ENCODE measurements at regions not wholly inside any gene's neighbourhood (a gene's known extent, or its start where the extent isn't known, plus 50 kb on each side); places are given as distances from the start of the nearest gene placed in this dataset.
"Not testable (repeated sequence)": the region's sequence is repeated elsewhere in the genome, so short reads cannot be mapped to it uniquely, and the experiment has no call there.

GRCh38 chr4:33130662-33131061, 2410.5 kb downstream of the PCDH7 start:
- not testable (repeated sequence) for DNase-seq

- no peak for DNase-seq
These were observed 2413.6 kb downstream of the PCDH7 start for GRCh38 chr4:33133723-33134122.

- DNase-seq = no peak
These were observed 2414.2 kb downstream of the PCDH7 start for GRCh38 chr4:33134366-33134765.

GRCh38 chr4:33149658-33150524, 2429.7 kb downstream of the PCDH7 start:
- no peak for DNase-seq

GRCh38 chr4:33150525-33150910, 2430.3 kb downstream of the PCDH7 start:
- DNase-seq = no peak

GRCh38 chr4:33160126-33160525, 2440.0 kb downstream of the PCDH7 start:
- no peak for DNase-seq

- no peak for DNase-seq
These were observed 2441.0 kb downstream of the PCDH7 start for GRCh38 chr4:33161202-33161601.

- DNase-seq = no peak
These were observed 2442.0 kb downstream of the PCDH7 start for GRCh38 chr4:33162122-33162521.

GRCh38 chr4:33171873-33172525, 2451.8 kb downstream of the PCDH7 start:
- no peak for DNase-seq

GRCh38 chr4:33176566-33176965, 2456.4 kb downstream of the PCDH7 start:
- no peak for DNase-seq

- peak in 1 of 5 donors; percentile 0 for DNase-seq
These were observed 2464.6 kb downstream of the PCDH7 start for GRCh38 chr4:33184657-33185290.

- DNase-seq = no peak
These were observed 2466.9 kb downstream of the PCDH7 start for GRCh38 chr4:33187035-33187434.

GRCh38 chr4:33188733-33189132, 2468.6 kb downstream of the PCDH7 start:
- DNase-seq = no peak

GRCh38 chr4:33189169-33189568, 2469.0 kb downstream of the PCDH7 start:
- no peak for DNase-seq

- no peak for DNase-seq
These were observed 2472.9 kb downstream of the PCDH7 start for GRCh38 chr4:33193109-33193508.

- no peak for DNase-seq
These were observed 2480.2 kb downstream of the PCDH7 start for GRCh38 chr4:33200377-33200776.

- no peak for DNase-seq
These were observed 2498.1 kb downstream of the PCDH7 start for GRCh38 chr4:33218238-33218637.

- DNase-seq = no peak
These were observed 2506.0 kb downstream of the PCDH7 start for GRCh38 chr4:33226133-33226532.

GRCh38 chr4:33226783-33227182, 2506.6 kb downstream of the PCDH7 start:
- no peak for DNase-seq

GRCh38 chr4:33255094-33255493, 2534.9 kb downstream of the PCDH7 start:
- DNase-seq = no peak

GRCh38 chr4:33255507-33255906, 2535.3 kb downstream of the PCDH7 start:
- no peak for DNase-seq

- DNase-seq = no peak
These were observed 2542.7 kb downstream of the PCDH7 start for GRCh38 chr4:33262824-33263223.

GRCh38 chr4:33268776-33269175, 2548.6 kb downstream of the PCDH7 start:
- no peak for DNase-seq

- no peak for DNase-seq
These were observed 2550.2 kb downstream of the PCDH7 start for GRCh38 chr4:33270403-33270802.
